Effector CD4-positive, alpha-beta T cell (primary cell): ENCODE measurements at regions not wholly inside any gene's neighbourhood (a gene's known extent, or its start where the extent isn't known, plus 50 kb on each side); places are given as distances from the start of the nearest gene placed in this dataset.

Experiments
- DNase-seq: peaks from one replicate; pipeline ENCODE4 v3.0.0-alpha.2; 2020

DNA sequence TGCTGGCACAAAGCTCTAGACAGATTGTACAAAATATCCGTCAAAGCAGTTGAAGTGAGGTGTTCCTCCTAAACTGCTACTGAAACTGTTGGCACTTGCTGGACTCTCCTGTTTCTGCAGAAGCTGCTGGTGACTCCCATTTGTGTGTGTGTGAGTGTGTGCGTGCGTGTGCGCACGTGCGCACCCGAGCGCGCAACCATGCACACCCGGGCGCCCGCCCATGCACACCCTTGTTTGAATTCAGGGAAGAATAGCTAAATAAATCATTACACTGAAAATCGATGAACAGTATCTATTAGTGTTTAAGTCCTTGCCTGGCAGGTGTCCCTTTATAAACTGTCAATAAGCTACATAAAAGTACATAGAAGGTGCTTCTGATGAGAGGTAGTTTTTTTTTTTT is 156.4 kb upstream of the B3GALT2 start:
- DNase-seq, result no peak

DNA sequence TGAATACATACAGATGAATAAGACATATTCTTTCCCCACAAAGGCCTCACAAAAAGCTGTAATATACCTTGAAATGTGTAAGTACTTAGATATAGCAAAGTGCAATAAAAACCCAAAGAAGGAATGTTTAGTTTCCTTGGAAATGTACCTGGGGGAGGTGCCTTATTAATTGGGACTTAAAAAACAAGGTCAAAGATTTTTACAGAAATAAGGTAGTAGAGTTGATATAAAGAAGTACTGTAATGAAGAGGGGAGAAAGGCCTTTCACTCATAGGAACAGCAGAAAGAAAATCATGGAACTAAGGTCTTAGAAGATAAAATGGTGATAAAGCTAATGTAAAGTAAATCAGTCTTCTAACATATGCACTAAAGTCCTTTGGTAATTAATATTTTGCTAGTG is 153.9 kb upstream of the B3GALT2 start:
- DNase-seq, result no peak

DNA sequence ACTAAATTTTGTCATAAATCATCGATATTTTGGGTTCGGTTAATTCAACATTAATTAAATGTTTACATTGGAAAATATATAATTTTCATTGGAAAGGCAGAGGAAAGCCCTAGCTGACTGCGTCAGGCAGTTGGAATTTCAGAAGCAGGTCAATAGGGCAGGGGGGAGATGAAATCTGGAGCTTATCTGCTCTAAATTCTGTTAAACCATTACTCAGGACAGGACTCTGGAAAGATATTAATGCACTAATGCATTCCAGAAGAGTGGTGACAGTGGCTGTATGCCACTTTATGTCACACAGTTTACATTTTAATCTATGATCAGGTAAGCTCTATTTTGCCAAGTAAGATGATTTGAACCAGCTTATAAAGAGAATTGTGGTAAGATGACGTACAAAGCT is 153.0 kb upstream of the B3GALT2 start:
- DNase-seq, result no peak

DNA sequence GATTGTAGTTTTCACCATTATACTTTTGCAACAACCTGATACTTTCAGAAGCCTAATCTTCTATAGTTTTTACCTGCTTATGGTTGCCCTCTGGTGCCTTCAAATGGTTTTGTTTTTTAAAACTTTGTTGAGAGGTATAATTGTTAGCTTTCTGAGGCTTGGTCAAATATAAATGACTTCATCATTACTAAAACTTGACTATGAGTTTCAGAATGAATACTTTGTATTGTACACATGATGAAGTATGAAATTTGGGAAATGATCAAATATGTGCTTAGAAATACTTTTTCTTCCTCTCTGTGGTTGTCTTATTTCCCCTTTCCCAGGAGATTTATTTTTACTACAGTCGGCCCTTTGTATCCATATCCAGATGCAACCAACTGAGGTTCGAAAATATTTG is 151.8 kb upstream of the B3GALT2 start:
- DNase-seq, result no peak

DNA sequence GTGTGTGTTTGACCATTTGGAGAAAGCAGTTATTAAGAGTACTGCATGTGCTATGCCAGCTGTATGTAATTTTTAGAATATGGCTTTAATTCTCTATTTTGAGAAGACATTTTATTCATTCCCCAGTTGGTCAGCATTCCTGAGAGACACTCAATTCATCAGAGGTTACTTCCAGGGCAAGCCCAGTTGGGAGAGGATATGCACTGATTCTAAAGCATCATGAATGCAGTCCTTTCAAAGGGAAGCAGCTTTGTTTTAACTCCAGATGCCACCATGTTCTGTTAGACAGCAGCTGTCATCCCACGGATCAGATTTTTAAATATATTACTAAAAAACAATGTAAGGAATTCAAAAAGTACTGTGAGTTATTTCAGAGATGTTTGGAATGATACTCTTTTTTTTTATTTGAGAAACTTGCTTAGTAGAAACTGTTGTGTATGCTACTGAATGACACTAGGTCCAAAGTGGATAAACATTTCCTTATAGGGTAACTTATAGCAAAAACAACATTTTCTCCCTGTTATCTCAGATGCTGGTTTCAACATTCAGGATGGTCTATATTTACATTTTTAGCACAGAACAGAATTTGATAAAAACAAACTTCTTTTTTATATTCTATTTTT is 149.5 kb upstream of the B3GALT2 start:
- no peak for DNase-seq

DNA sequence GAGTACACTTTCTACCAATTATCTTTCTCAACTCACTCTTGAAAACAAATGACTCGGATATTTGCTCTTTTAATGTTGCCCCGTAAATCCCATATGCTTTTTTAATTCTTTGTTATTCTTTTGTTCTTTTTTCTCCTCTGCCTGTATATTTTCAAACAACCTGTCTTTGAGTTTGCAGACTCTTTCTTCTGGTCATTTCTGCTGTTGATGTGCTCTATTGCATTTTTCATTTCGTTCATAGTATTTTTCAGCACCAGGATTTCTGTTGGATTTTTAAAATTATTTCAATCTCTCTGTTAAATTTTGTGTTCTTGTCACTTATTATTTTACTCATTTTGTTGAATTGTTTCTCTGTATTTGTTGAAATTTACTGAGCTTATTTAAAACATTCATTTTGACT is 146.8 kb upstream of the B3GALT2 start:
- no peak for DNase-seq

DNA sequence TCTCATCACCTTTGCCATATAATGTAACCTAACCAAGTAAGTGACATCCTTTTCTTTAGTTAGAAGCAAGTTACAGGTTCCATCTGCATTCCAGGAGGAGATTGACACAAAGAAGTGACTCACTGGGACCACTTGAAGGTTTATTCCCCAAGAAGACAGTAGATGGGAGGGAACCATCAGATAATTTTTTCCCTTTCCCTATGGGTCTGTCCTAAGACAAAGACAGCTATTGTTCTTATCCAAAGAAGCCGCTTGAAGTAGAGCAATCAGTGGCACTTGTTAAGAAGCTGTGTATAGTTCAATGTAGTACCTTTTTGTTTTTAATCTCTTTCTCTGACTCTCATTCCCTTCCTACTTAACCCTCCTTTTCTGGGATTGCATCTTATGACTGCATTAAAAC is 139.9 kb upstream of the B3GALT2 start:
- DNase-seq, result no peak

DNA sequence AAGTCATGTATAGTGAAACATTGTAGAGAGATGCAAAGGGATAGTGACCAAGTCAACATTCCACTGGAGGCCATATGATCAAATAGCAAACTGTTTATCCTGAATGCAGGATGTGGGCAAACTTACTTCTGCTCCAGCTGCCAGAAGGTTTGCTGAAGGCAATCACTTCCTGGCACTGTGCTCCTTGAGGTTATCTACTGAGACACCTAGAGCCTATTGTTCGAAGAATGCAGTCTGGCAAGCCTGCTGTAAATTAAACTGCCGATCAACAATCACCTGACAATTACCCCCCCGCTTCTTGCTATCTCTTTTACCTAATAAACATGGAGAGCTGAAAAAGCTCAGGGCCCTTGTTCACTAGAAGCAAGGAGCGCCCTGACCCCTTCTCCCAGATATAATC is 139.4 kb upstream of the B3GALT2 start:
- DNase-seq, result no peak

DNA sequence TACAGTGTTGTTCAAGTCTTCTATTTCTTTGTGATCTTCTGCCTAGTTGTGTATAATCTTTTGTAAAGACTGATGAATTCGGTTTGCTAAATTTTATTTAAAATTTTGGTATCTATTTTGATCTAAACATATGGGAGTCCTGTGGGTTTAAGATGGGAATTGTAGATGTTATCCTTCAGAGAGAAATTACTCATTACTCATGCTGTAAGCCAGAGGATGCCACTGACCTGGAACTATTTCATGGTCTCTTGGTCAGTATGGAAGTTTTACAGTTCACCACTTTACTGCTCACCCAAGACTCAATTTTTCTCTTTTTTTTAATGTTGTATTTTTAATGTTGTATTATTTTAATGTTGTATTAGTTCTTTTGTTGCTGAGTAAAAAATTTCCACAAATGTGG is 138.6 kb upstream of the B3GALT2 start:
- DNase-seq, result no peak

DNA sequence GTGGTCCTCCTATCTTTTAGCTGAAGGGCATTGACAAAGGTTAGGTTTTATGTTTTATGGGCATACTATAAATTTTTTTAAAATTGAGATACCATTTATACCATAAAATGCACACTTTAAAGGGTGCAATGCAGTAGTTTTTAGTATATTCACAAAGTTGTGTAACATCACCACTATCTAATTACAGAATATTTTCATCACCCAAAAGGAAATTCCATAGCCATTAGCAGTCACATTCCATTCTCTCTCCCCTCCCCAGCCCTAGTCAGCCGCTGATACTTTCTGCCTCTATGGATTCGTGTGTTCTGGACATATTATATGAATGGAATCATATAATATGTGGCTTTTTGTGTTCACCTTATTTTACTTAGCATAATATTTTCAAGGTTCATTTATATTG is 135.8 kb upstream of the B3GALT2 start:
- no peak for DNase-seq

DNA sequence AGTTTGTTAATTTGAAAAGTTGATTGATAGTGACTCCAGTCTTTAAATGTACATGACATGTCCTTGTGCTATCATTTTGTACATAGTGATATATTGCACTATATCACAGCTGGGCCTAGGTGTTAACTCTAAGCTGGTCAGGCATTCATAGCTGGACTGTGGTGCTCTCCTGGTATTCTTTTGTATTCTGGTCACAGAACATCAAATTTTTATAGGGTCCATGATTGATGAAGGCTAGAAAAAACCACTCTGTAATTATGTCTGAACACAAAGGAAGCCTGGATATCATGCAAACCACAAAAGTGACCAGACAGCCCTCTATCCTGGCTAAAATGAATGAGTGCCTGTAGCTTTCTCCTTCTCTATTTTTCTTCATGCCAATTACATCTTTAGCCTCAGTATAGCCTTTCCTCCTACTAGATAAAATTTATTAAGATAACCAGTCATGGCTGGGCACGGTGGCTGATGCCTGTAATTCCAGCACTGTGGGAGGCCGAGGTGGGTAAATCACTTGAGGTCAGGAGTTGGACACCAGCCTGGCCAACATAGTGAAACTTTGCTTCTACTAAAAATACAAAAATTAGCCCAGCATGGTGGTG is 134.9 kb upstream of the B3GALT2 start:
- no peak for DNase-seq

DNA sequence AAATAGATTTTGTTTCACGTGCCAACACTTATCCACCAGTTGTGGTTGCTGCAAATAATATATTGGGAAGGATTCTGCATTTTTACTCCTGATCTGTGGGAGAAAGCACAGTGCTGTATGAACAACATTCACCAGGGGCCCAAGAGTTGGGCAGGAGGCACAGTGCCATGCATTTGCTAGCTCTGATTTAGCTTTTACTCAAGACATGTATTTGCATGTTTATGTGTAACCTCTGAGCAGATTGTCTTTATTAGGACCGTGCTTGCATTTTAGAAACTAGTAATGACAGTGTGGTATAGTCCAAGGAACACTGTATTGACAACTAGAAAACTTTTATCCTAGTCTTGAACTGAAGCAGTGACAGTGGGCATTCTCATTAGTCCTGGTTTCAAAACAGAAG is 133.9 kb upstream of the B3GALT2 start:
- DNase-seq, result no peak

DNA sequence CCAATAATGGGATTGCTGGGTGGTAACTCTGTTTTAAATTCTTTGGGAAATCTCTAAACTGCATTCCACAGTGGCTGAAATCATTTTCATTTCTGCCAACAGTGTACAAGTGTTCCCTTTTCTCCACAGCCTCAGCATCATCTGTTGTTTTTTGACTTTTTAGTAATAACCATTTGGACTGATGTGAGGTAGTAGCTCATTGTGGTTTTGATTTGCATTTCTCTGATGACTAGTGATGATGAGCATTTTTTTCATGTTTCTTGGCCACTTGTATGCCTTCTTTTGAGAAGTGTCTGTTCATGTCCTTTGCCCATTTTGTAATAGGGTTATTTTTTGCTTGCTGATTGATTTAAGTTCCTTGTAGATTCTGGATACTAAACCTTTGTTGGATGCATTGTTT is 131.9 kb upstream of the B3GALT2 start:
- DNase-seq, result no peak

DNA sequence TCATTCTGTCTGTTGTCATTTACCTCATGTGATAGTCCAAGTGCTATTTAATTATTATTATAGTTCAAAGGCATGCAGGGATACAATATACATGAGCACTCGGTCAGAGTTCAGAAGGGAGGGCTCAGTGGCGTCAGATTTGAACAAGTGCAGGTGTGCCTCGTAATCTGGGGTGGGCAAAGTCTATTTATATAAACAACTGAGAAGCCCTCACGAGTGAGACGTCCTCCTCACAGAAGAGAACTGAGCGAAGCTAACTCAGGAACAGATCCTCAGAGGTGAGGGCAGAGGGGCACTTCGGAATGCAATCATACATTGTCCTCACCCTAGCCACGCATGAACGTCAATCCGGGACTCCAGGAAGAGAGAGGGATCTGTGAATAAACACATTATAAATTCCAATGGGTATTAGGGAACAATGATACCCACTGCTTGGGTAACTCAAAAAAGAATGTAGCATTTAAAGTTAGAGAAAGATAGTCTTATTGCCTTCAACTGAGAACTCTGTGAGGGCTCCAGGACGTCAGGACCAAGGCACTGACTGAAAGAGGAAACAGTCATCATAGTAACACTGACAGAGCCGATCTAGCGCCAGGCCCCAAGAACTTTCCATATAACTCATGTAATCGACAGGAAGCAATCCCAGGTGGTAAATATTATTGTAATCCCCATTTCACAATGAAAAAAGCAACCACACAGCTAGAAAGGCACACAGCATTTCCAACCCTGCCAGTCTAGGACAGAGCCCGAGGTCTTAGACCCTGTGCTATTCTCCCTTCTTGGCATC is 127.1 kb upstream of the B3GALT2 start:
- no peak for DNase-seq

DNA sequence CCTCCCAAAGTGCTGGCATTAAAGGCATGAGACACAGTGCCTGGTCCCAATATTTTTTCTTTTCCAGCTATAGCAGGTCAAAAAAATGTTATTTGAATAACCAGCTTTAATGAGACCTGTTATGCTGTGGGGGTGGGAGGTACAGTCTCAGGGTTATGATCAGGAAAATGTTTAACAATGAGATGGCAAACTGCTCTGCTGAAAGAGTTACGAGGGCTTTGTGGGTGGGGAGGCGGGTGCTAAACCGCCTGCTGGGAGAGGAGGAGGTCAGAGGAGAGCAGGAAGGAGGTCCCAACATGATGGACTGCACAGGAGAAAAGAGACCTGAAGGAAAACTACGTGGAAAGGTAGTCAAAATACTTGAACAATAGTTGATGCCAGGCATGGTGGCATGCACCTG is 126.0 kb upstream of the B3GALT2 start:
- no peak for DNase-seq

DNA sequence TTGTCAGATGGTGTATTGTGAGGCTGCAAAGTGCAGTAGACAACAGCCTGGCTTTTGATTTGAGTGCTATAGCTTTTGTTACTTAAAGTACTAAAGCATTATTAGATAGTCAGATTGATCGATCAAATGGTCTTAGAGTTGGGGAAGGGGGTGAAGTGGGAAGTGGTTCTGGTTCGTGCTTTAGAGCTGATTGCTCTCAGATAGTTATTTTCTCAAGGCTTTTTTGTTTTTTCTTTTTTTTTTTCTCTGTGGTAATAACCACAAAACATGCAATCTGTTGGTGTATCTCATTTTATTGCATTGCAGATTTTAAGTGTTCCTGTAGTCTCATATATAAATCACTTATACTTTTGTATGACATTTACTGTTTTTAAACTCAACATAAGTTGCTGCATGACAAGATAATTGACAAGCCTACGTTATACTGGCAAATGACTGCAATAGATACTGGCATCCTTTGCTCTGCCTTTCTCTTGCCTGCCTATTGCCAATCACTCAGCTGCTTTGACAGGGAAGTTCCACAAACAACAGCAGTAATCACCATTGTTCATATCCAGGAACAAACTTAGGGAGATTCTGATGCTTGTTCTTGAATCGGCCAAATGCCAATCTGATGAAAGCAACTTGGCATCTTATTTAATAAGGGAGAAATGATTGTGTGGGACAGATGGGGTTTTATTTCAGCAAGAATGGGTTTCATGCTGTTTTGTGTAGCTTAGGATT is 125.0 kb upstream of the B3GALT2 start:
- no peak for DNase-seq

DNA sequence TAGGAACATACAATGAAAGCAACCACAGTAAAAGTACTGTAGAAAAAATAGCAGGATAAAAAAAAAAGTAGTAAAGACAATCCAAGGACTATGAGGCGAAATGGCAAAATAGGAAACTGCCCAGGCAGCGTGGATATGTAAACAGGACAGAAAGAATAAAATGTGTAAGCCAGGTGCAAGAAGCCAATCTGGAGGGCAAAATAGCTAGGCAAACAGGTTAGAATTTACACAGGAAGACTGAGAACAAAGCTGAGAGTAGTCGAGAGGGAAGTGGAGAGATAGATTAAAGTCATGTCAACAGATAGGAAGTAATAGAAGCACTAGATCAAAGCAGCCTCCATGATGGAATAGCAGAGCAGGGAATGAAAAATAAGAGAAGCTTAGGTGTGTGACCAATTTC is 124.2 kb upstream of the B3GALT2 start:
- DNase-seq, result no peak

DNA sequence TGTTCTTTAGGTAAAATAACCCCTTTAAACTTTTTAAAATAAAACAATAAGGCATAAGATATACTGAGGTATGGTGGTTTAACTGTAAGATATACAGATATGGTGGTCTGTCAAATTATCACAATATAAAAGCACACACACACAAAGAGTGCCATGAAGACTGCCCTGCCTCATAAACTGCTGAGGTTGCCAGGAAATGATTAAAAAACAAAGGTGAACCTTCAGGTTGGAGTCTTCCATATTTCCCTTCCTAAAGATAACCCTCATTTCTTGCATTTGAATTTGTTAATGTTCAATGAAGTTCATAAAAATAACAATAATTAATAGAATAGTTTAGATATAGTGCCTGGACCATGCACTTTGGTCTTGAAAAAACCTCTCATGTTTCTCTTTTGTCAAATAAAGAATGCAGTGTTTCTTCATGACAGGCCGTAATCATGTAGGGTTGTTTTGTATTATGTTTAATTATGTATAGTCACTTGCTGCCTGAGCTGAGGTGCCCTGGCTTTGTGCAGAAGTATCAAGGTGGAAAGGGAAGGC is 123.6 kb upstream of the B3GALT2 start:
- DNase-seq, result no peak

DNA sequence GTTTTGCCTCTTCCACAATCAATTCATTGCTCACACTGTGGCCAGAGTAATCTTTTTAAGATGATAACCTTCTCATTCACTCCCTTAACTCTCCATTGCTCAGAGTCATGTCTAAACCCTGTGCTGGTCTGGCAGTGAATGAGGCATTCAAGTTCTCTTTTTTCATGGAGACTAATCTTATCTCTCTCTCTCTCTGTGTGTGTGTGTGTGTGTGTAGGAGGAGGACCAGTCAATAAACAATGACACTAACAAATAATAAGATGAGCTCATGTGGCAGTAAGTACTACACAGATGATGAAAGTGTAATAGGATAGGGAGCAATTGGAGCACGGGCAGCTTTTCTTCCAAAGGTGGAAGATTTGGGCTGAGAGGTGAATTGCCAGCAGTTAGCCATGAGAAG is 122.0 kb upstream of the B3GALT2 start:
- DNase-seq, result no peak

DNA sequence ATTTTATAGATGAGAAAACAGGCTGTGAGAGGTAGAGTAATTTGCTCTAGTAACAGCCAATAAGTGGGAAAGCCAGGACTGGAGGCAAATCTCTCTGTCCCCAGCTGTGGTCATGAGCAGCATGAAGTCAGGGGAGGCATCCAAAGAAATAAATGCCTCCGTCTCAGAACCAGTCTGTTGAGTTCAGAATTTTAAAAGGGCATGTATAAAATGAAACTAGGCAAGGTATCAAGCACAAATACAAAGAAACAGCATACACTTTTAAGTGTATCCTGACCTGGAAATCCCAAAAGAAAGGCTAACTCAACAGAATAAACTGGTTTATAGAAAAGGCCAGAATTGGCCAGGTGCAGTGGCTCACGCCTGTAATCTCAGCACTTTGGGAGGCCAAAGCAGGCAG is 120.0 kb upstream of the B3GALT2 start:
- DNase-seq, result no peak
